AG09309 (cell line): ENCODE measurements at regions not wholly inside any gene's neighbourhood (a gene's known extent, or its start where the extent isn't known, plus 50 kb on each side); places are given as distances from the start of the nearest gene placed in this dataset.
"Not testable (repeated sequence)": the region's sequence is repeated elsewhere in the genome, so short reads cannot be mapped to it uniquely, and the experiment has no call there.

Source experiments
- DNase-seq: peaks from one replicate; pipeline ENCODE4 v3.0.0-alpha.2; 2010; ENCODE audit warnings: low read depth
- H3K4me3 ChIP-seq: 2 replicates; pipeline ENCODE4 v1.5.1; 2011; ENCODE audit warnings: mild to moderate bottlenecking, low read depth, low read length, moderate library complexity; ENCODE audit not compliant: control insufficient read depth
- CTCF ChIP-seq: IDR thresholded peaks from 2 replicates; pipeline ENCODE4 v1.5.1; 2011; ENCODE audit warnings: mild to moderate bottlenecking, low read depth, low read length, inconsistent platforms; ENCODE audit not compliant: insufficient read depth, control insufficient read depth; ENCODE audit errors: missing control alignments

GRCh38 chr2:67159929-67160328 is 237.2 kb upstream of the ETAA1 start:
- no peak overlapping the region for H3K4me3 ChIP-seq
- no peak for DNase-seq
- no peak for TF ChIP-seq CTCF

- no peak for DNase-seq
- H3K4me3 ChIP-seq, result no peak overlapping the region
- no peak for TF ChIP-seq CTCF
Measured at GRCh38 chr2:67164771-67165522, 232.2 kb upstream of the ETAA1 start.

GRCh38 chr2:67165523-67165990 is 231.6 kb upstream of the ETAA1 start:
- no peak overlapping the region for H3K4me3 ChIP-seq
- DNase-seq, result no peak
- no peak for TF ChIP-seq CTCF

GRCh38 chr2:67166511-67166910 is 230.6 kb upstream of the ETAA1 start:
- not testable (repeated sequence) for H3K4me3 ChIP-seq, DNase-seq

GRCh38 chr2:67169417-67170140 is 227.6 kb upstream of the ETAA1 start:
- H3K4me3 ChIP-seq, result no peak overlapping the region
- peak; percentile 71 for DNase-seq
- no peak for TF ChIP-seq CTCF

- DNase-seq, result no peak
- TF ChIP-seq CTCF, result no peak
- no peak overlapping the region for H3K4me3 ChIP-seq
Measured at GRCh38 chr2:67179526-67179925, 217.6 kb upstream of the ETAA1 start.

GRCh38 chr2:67180841-67181240 is 216.3 kb upstream of the ETAA1 start:
- no peak overlapping the region for H3K4me3 ChIP-seq
- no peak for DNase-seq
- no peak for TF ChIP-seq CTCF
